ENCODE measurements at regions not wholly inside any gene's neighbourhood (a gene's known extent, or its start where the extent isn't known, plus 50 kb on each side); places are given as distances from the start of the nearest gene placed in this dataset.

GRCh38 chr13:106867249-106867648 is 299.3 kb upstream of the ARGLU1 start (continued):
- TF ChIP-seq YBX1 (IDR thresholded peaks at IDR 0.05), result no peak
- TF ChIP-seq ZFP36 (IDR thresholded peaks at IDR 0.05; ENCODE audit: low read depth, low read length, partially characterized antibody), result no peak

DNA sequence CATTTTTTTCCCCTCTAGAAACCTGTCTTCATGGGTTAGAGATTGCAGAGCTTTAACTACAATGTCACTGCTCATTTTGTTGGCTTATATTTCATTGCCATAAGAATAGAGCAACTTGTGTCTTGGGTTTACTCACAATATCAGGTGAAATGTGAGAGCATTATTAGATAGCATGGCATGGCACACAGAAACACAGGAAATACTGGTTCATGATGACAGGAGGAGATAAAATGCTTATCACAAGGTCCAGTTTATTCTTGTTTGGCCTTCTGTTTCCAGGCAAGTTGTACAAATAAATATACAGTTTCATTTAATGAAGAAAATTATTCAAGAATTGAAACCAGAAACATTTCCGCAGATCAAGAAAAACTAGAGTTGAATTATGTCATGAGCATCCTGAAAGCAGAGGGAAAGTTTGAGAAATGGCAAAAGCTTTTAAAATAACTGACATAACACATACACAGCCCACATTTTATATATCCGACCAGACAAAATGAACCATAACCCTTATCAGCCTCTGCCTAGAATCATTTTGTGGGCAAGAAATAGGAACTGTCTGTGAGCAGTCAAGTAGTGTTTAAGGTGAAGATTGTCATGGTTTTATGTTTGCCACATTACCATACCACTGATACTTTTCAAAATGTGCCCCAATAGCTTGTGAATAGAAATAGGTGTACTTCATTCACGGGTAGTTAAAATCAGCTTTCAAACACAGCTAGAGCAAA is 297.9 kb upstream of the ARGLU1 start:
- H2AFZ ChIP-seq (ENCODE audit: low read depth, low read length), result no peak overlapping the region
- TF ChIP-seq ZNF583 (CRISPR knock-in tag; IDR thresholded peaks at IDR 0.05) (no peak), CCAR2 (IDR thresholded peaks at IDR 0.05; ENCODE audit: low read depth, low read length) (no peak), STAT5A (IDR thresholded peaks at IDR 0.05; ENCODE audit: borderline replicate concordance, low read length) (no peak), E2F1 (CRISPR knock-in tag; IDR thresholded peaks at IDR 0.05) (no peak), ZNF24 (IDR thresholded peaks at IDR 0.05) (no peak), ZNF766 (CRISPR knock-in tag; conservative IDR thresholded peaks at IDR 0.05) (no peak), HMG20A (CRISPR knock-in tag; conservative IDR thresholded peaks at IDR 0.05) (no peak), POLR2G (IDR thresholded peaks at IDR 0.05; ENCODE audit: low read depth, low read length) (no peak), FOSL1 (tag; conservative IDR thresholded peaks at IDR 0.05) (no peak), SIN3B (IDR thresholded peaks at IDR 0.05; ENCODE audit: low read depth) (no peak), MAZ (CRISPR knock-in tag; conservative IDR thresholded peaks at IDR 0.05 in 1 of 2, IDR thresholded peaks at IDR 0.05 in 1 of 2) (no peak)
- no peak overlapping the region for H3K9ac ChIP-seq (ENCODE audit: insufficient read depth in 1 of 2, low read depth in 2 of 2, low read length in 2 of 2)
- no peak overlapping the region for H3K27ac ChIP-seq (ENCODE audit: extremely low read depth, low read depth, low read length)
- CTCF ChIA-PET (ENCODE audit: low intra/inter-chr PET ratio), result no interaction called here
- H3K36me3 ChIP-seq (ENCODE audit: control insufficient read depth, insufficient read depth, low read length), result no peaks in the 10 kb centered on the region
- in situ Hi-C loops (cut with MboI) (no loop called here), intact Hi-C loops (cut with micrococcal nuclease) (no loop called here)
- no peaks in the 10 kb centered on the region for H3K79me2 ChIP-seq (ENCODE audit: control insufficient read depth, insufficient read depth, low read length)
- BruUV-seq (replicated peaks), result no TSS peak
- no peaks in the 10 kb centered on the region for H4K20me1 ChIP-seq (replicated peaks; ENCODE audit: control insufficient read depth, insufficient read depth, low read length)
- no peak for ATAC-seq
- no peak overlapping the region for H3K4me3 ChIP-seq
- H3K4me1 ChIP-seq (replicated peaks in 1 of 2; ENCODE audit: control insufficient read depth in 2 of 2, insufficient read depth in 2 of 2, low read length in 2 of 2), result no peaks in the 10 kb centered on the region
- WGBS (ENCODE audit: insufficient coverage, low coverage, missing lambda C conversion rate), result 0% methylated on average over 3 of the region's 3 CpGs
- H3K27me3 ChIP-seq (ENCODE audit: control insufficient read depth in 2 of 2, insufficient read depth in 2 of 2, low read length in 2 of 2), result no peaks in the 10 kb centered on the region
- no peak for DNase-seq (ENCODE audit: extremely low read depth in 1 of 4, low spot score in 3 of 4)
- no peak for FAIRE-seq
- H3K9me3 ChIP-seq (replicated peaks; ENCODE audit: control insufficient read depth, insufficient read depth, low read depth, low read length), result no peaks in the 10 kb centered on the region
- no peaks in the 10 kb centered on the region for H3K9me1 ChIP-seq (ENCODE audit: control insufficient read depth, insufficient read depth, low read length)
- no peak overlapping the region for H3K4me2 ChIP-seq (ENCODE audit: insufficient read depth, low read length)
- POLR2A ChIA-PET, result no interaction called here

Measured in K562 (cell line).